ENCODE measurements at regions not wholly inside any gene's neighbourhood (a gene's known extent, or its start where the extent isn't known, plus 50 kb on each side); places are given as distances from the start of the nearest gene placed in this dataset.

DNA sequence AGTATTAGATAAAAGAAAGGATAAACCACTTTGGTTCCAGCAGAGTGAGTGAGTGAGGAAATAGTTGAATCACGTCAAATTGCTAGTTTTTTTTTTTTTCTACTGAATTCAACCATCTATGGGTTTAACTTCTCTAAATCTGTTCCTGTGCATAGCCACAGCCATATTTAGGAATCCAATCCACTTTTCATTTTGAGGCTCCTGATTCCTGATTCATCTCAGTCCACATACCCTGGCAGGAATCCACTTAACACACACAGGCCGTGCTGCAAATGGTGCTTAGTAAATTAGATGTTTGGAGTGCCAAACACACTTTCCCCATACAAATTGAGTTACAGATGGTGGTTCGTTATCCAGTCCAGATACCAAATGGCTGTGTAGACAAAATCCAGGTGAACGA lies 220.3 kb downstream of the ALDH8A1 start:
- H3K9me3 ChIP-seq (ENCODE audit: control insufficient read depth, insufficient read depth, low read length) = no peaks in the 10 kb centered on the region
- WGBS (ENCODE audit: insufficient coverage, insufficient read length) = no CpG with 5 or more reads among the region's 4 CpGs

DNA sequence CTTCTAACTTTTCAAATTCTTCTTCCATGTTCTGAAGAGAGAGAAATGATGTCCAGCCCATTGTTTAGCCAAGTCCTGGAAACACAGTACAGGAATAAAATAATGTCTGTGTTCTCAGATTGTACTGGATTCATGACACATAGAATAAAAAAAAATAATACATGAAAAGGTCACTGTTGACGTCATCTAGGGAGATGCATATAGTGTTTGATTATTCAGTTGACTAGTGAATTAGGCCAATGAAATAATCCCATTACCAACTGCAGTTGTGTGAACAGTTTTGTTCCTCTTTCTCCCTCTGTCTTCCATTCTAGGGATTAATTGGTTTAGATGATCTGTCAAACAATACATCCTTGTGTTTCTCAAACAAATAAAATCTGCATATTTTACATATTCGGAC lies 222.8 kb downstream of the ALDH8A1 start:
- no peak for DNase-seq (ENCODE audit: low read depth, low spot score)
- Histone ChIP-seq H3K27ac (ENCODE audit: low read length) (no peak overlapping the region), H3K9me3 (ENCODE audit: control insufficient read depth, insufficient read depth, low read length) (no peaks in the 10 kb centered on the region), H3K4me1 (ENCODE audit: control insufficient read depth, insufficient read depth, low read length) (peaks cover 4% of the 10 kb centered on the region; the same call in 1 of the 2 replicates), H3K27me3 (ENCODE audit: control insufficient read depth, insufficient read depth, low read length) (no peaks in the 10 kb centered on the region), H3K4me3 (ENCODE audit: low read length) (no peak overlapping the region), H3K36me3 (ENCODE audit: control insufficient read depth, insufficient read depth, low read length) (no peaks in the 10 kb centered on the region)
- no CpG with 5 or more reads among the region's 2 CpGs for WGBS (ENCODE audit: insufficient coverage, insufficient read length)

More for the DNA sequence above, 220.3 kb downstream of the ALDH8A1 start:
- Histone ChIP-seq H3K27me3 (ENCODE audit: control insufficient read depth, insufficient read depth, low read length) (no peaks in the 10 kb centered on the region), H3K4me1 (ENCODE audit: control insufficient read depth, insufficient read depth, low read length) (peaks cover 4% of the 10 kb centered on the region; the same call in 1 of the 2 replicates), H3K27ac (ENCODE audit: low read length) (no peak overlapping the region), H3K4me3 (ENCODE audit: low read length) (no peak overlapping the region), H3K36me3 (ENCODE audit: control insufficient read depth, insufficient read depth, low read length) (no peaks in the 10 kb centered on the region)
- no peak for DNase-seq (ENCODE audit: low read depth, low spot score)

DNA sequence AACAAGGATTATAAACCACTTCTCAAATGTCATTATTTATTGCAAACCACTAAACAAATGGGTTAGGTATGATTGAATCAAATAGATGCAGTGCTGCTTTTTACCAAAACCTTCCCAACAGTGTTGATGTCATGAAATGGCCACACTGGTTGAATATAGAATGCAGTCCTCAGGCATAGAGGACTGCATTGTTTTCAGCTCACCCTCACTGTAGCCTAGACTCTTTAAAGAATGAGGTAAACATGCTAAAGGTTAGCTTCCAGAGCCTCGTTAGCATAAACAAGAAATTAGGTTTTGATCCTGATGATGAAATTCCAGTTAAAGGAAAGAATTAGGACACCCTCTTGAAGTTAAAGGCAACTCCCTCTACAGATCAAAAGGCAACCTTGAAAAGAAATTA lies 224.3 kb downstream of the ALDH8A1 start:
- H3K27ac ChIP-seq (ENCODE audit: low read length) = no peak overlapping the region
- H3K27me3 ChIP-seq (ENCODE audit: control insufficient read depth, insufficient read depth, low read length) = no peaks in the 10 kb centered on the region
- H3K36me3 ChIP-seq (ENCODE audit: control insufficient read depth, insufficient read depth, low read length) = no peaks in the 10 kb centered on the region
- no peak overlapping the region for H3K4me3 ChIP-seq (ENCODE audit: low read length)
- no peak for DNase-seq (ENCODE audit: low read depth, low spot score)
- peaks cover 4% of the 10 kb centered on the region; the same call in 1 of the 2 replicates for H3K4me1 ChIP-seq (ENCODE audit: control insufficient read depth, insufficient read depth, low read length)
- no CpG with 5 or more reads among the region's 1 CpG for WGBS (ENCODE audit: insufficient coverage, insufficient read length)
- no peaks in the 10 kb centered on the region for H3K9me3 ChIP-seq (ENCODE audit: control insufficient read depth, insufficient read depth, low read length)

DNA sequence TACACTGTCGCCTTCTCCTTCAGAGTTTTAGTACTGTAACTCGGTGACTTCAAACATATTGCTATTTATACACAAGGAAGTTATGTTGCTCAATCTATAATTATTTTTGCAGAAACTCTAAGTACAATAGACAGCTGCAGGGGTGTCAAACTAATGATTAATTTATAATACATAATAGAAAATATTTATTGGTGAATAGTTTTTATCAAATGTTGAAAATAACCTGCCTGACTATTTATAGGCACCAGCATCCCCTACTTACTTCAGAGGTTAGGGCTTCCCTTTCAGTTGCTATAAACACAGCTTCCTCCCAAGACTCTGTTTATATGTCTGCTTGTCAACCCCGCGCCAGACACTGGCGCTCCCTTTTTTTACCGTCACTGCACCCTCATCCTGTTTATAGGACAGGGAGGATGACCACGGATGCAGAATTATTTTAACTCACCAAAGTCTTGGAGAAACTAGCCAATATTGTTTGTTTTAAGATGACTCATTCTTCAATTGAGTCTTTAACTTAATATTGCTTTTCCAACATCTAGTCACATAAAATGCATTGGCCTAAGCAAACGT lies 225.0 kb downstream of the ALDH8A1 start:
- Histone ChIP-seq H3K27me3 (ENCODE audit: control insufficient read depth, insufficient read depth, low read length) (no peaks in the 10 kb centered on the region), H3K4me3 (ENCODE audit: low read length) (no peak overlapping the region), H3K9me3 (ENCODE audit: control insufficient read depth, insufficient read depth, low read length) (no peaks in the 10 kb centered on the region), H3K27ac (ENCODE audit: low read length) (no peak overlapping the region), H3K36me3 (ENCODE audit: control insufficient read depth, insufficient read depth, low read length) (no peaks in the 10 kb centered on the region), H3K4me1 (ENCODE audit: control insufficient read depth, insufficient read depth, low read length) (peaks cover 3% of the 10 kb centered on the region; the same call in 1 of the 2 replicates)
- DNase-seq (ENCODE audit: low read depth, low spot score) = no peak
- no CpG with 5 or more reads among the region's 8 CpGs for WGBS (ENCODE audit: insufficient coverage, insufficient read length)

DNA sequence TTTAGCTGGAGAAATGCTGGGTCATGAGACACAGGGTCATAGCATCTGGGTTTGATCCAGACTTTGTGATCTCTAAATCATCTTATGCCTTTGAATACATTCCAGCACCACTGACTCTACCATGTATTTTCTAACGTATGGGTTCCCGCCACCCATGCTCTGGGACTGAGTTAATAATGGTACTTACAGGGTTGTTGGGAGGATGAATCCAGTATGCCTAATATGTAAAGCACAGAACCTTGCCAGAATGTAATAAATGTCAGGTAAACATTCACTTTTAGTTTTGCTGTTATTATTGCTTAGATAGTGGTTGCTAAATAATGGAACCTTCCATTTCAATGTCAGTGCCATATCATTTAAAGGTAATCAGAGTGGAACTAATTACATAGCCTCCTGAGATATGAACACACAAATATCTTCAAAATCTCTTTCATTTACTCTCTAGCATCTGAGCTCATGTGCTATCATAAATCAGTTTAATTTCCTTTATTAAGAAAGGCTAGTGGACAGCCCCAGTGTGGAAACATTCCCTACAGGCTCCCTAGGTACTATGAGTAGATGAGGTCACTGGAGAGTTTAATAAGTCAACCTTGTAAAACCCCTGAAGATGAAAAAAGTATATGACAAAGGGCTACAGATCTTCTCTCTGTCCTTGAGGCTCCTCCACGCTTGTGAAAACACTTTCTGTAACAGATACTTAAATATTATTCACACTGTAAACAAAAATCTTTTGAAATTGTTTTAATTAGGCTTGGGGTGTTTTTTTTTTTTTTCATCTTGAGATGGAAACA lies 226.6 kb downstream of the ALDH8A1 start:
- no peaks in the 10 kb centered on the region for H3K4me1 ChIP-seq (ENCODE audit: control insufficient read depth, insufficient read depth, low read length)
- WGBS (ENCODE audit: insufficient coverage, insufficient read length) = no CpG with 5 or more reads among the region's 3 CpGs
- no peak overlapping the region for H3K27ac ChIP-seq (ENCODE audit: low read length)
- no peak for DNase-seq (ENCODE audit: low read depth, low spot score)
- no peaks in the 10 kb centered on the region for H3K36me3 ChIP-seq (ENCODE audit: control insufficient read depth, insufficient read depth, low read length)
- H3K27me3 ChIP-seq (ENCODE audit: control insufficient read depth, insufficient read depth, low read length) = no peaks in the 10 kb centered on the region
- H3K9me3 ChIP-seq (ENCODE audit: control insufficient read depth, insufficient read depth, low read length) = no peaks in the 10 kb centered on the region
- no peak overlapping the region for H3K4me3 ChIP-seq (ENCODE audit: low read length)

DNA sequence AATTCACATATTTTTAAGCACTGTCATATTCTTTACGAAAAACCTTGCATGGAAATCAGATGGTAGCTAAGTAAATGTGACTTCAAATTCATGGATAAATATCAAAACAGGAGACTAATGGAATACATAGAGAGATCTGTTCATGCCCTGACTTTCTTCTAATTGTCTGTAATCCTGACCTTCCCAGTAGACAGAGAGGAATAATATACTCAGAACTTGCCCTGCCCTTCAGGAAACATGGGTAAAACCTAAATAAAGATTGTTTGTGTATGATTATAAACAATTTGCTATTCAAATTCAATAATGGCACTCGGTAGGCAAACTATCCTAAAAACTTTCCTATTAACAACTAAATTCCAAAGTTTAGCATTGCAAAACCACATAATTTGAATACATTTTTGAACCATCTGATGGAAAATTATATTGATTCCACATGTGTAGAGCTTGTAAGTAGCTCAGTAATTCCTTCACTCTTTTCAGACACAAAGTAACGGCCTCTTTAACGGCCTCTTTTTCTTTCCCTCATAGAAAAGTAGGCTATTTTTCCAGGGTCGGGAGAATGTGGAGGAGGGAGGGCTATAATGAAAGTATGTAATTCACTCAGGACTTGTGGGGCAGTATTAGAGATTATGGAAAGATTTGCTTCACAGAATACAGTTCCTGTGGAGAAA lies 227.6 kb downstream of the ALDH8A1 start:
- H3K27ac ChIP-seq (ENCODE audit: low read length) = no peak overlapping the region
- H3K36me3 ChIP-seq (ENCODE audit: control insufficient read depth, insufficient read depth, low read length) = no peaks in the 10 kb centered on the region
- H3K4me3 ChIP-seq (ENCODE audit: low read length) = no peak overlapping the region
- H3K4me1 ChIP-seq (ENCODE audit: control insufficient read depth, insufficient read depth, low read length) = no peaks in the 10 kb centered on the region
- H3K27me3 ChIP-seq (ENCODE audit: control insufficient read depth, insufficient read depth, low read length) = no peaks in the 10 kb centered on the region
- no CpG with 5 or more reads among the region's 5 CpGs for WGBS (ENCODE audit: insufficient coverage, insufficient read length)
- no peak for DNase-seq (ENCODE audit: low read depth, low spot score)
- H3K9me3 ChIP-seq (ENCODE audit: control insufficient read depth, insufficient read depth, low read length) = no peaks in the 10 kb centered on the region

DNA sequence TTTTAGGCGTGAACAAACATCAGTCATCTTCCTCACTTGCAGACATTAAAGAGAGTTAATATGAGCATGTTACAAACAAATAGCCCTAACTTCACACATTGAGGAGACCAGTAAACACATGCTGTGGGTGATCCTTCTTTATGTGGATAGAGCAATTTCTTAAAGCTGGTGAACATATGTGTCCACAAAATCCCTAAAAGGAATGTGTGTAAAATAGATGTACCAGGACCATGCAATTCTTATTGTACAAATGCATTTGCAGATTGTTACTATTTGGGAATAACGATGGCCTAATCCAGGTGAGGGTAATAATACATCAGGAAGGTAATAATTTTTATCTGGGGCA lies 228.9 kb downstream of the ALDH8A1 start:
- H3K36me3 ChIP-seq (ENCODE audit: control insufficient read depth, insufficient read depth, low read length) = no peaks in the 10 kb centered on the region
- DNase-seq (ENCODE audit: low read depth, low spot score) = no peak
- no peak overlapping the region for H3K27ac ChIP-seq (ENCODE audit: low read length)
- no peaks in the 10 kb centered on the region for H3K27me3 ChIP-seq (ENCODE audit: control insufficient read depth, insufficient read depth, low read length)
- H3K4me3 ChIP-seq (ENCODE audit: low read length) = no peak overlapping the region
- WGBS (ENCODE audit: insufficient coverage, insufficient read length) = no CpG with 5 or more reads among the region's 2 CpGs
- H3K4me1 ChIP-seq (ENCODE audit: control insufficient read depth, insufficient read depth, low read length) = no peaks in the 10 kb centered on the region
- no peaks in the 10 kb centered on the region for H3K9me3 ChIP-seq (ENCODE audit: control insufficient read depth, insufficient read depth, low read length)

DNA sequence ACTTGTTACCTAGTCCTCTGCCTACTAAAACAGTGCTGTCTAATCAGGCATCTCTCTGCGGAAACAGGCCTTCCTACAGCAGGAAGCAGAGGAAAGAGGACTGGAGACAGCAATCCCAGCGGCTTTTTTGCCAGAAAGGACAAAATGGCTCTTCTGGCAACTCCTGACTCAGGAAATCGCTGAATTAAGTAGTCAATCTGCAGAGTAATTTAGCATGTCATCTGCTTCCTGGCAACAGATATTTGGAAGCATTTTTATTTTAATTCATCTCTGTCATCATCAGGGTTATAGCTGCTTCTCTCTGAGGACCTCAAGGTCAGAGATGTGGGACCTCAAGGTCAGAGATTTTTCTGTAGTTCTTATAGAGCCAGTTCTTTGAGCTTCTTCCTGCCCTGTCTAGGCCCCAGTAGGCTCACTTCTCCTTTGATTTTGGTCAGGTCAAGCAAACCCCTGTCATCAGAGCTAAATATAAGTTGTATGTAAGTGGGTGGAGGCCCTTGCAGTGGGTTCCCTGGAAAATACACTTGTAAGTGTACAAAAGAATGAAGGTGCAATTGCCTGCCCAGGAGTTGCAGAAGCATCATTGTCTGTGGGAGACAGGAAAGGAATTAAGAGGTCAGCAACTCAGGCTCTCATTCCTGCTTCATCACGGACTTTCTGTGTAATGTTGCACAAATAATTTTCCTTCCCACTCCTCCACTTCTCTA lies 229.4 kb downstream of the ALDH8A1 start:
- Histone ChIP-seq H3K4me3 (ENCODE audit: low read length) (no peak overlapping the region), H3K4me1 (ENCODE audit: control insufficient read depth, insufficient read depth, low read length) (no peaks in the 10 kb centered on the region), H3K9me3 (ENCODE audit: control insufficient read depth, insufficient read depth, low read length) (no peaks in the 10 kb centered on the region), H3K36me3 (ENCODE audit: control insufficient read depth, insufficient read depth, low read length) (no peaks in the 10 kb centered on the region), H3K27me3 (ENCODE audit: control insufficient read depth, insufficient read depth, low read length) (no peaks in the 10 kb centered on the region), H3K27ac (ENCODE audit: low read length) (no peak overlapping the region)
- no CpG with 5 or more reads among the region's 4 CpGs for WGBS (ENCODE audit: insufficient coverage, insufficient read length)
- no peak for DNase-seq (ENCODE audit: low read depth, low spot score)

DNA sequence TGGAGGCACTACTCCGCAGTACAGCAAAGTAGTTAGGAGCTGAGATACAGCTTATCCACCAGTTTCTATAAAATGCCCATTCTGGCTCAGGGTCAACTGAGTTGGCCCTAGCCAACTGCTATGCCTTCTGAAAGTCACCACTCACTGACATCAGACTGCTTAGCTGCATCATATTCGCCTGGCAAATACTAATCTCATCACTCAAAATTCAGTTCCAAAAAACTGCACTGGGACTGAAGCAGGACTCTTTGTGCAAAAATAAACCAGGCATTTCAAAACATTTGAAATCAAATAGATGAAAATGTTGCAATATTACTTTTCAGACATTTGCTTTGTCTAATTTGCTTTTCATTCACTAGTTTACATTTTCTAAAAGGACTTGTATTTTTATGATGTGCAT lies 230.0 kb downstream of the ALDH8A1 start:
- no peak for DNase-seq (ENCODE audit: low read depth, low spot score)
- Histone ChIP-seq H3K4me3 (ENCODE audit: low read length) (no peak overlapping the region), H3K9me3 (ENCODE audit: control insufficient read depth, insufficient read depth, low read length) (no peaks in the 10 kb centered on the region), H3K27me3 (ENCODE audit: control insufficient read depth, insufficient read depth, low read length) (no peaks in the 10 kb centered on the region), H3K4me1 (ENCODE audit: control insufficient read depth, insufficient read depth, low read length) (no peaks in the 10 kb centered on the region), H3K27ac (ENCODE audit: low read length) (no peak overlapping the region), H3K36me3 (ENCODE audit: control insufficient read depth, insufficient read depth, low read length) (no peaks in the 10 kb centered on the region)
- no CpG with 5 or more reads among the region's 2 CpGs for WGBS (ENCODE audit: insufficient coverage, insufficient read length)

DNA sequence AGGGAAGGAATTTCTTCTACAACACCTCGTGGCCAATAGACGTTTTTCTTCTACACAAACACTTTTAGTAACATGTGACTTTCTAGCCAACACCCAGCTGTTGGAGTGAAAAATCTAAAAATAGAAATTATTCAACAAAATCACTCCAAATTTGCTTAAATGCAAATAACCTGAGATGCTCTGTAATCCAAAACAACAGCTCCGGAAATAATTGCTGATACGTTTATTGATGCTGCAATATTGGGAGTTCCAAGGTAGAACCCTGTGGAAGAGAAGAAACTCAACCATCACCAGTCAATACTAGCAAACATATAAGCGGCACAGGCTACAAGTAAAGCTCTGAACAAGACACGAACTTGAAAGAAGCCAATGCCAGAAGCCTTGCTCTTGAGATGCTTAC lies 230.6 kb downstream of the ALDH8A1 start:
- H3K4me3 ChIP-seq (ENCODE audit: low read length) = no peak overlapping the region
- no peaks in the 10 kb centered on the region for H3K4me1 ChIP-seq (ENCODE audit: control insufficient read depth, insufficient read depth, low read length)
- H3K27me3 ChIP-seq (ENCODE audit: control insufficient read depth, insufficient read depth, low read length) = no peaks in the 10 kb centered on the region
- no peaks in the 10 kb centered on the region for H3K9me3 ChIP-seq (ENCODE audit: control insufficient read depth, insufficient read depth, low read length)
- H3K36me3 ChIP-seq (ENCODE audit: control insufficient read depth, insufficient read depth, low read length) = no peaks in the 10 kb centered on the region
- no peak for DNase-seq (ENCODE audit: low read depth, low spot score)
- no CpG with 5 or more reads among the region's 6 CpGs for WGBS (ENCODE audit: insufficient coverage, insufficient read length)
- H3K27ac ChIP-seq (ENCODE audit: low read length) = no peak overlapping the region

Measured in iPS DF 6.9 (cell line).